ENCODE measurements at regions not wholly inside any gene's neighbourhood (a gene's known extent, or its start where the extent isn't known, plus 50 kb on each side); places are given as distances from the start of the nearest gene placed in this dataset.

DNA sequence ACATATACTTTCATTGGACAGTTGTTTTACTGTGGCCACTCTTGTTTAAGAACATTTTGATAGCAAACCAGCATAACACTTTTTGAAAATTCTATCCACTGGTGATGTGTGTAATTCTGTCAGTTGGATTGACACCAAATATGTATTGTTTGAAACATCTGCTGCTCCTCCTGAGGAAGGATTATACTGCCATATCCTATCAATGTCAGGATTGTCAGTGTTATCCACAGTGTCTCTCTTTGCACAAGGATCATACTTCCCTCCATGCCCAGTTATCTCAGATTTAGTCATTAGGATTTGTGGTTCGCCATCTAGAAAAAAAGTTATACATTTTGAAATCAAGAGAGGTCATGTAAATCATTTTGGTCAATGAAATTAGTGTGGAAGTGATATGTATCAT lies 1859.6 kb downstream of the C4orf33 start:
- TF ChIP-seq CREM (IDR thresholded peaks at IDR 0.05; ENCODE audit: low read depth) (no peak), CBX3 (IDR thresholded peaks at IDR 0.05; ENCODE audit: borderline replicate concordance, low read depth) (no peak), PAX8 (IDR thresholded peaks at IDR 0.05) (no peak), MAX (IDR thresholded peaks at IDR 0.05; ENCODE audit: low read depth, low read length) (no peak), POLR2A (IDR thresholded peaks at IDR 0.05; ENCODE audit: low read depth, low read length) (no peak), BCL3 (IDR thresholded peaks at IDR 0.05; ENCODE audit: borderline replicate concordance, insufficient read depth, low read depth, low read length, poor library complexity, severe bottlenecking) (no peak), KLF5 (IDR thresholded peaks at IDR 0.05; ENCODE audit: partially characterized antibody) (no peak)

Data from GM12878 (cell line).